ENCODE measurements at regions not wholly inside any gene's neighbourhood (a gene's known extent, or its start where the extent isn't known, plus 50 kb on each side); places are given as distances from the start of the nearest gene placed in this dataset.

DNA sequence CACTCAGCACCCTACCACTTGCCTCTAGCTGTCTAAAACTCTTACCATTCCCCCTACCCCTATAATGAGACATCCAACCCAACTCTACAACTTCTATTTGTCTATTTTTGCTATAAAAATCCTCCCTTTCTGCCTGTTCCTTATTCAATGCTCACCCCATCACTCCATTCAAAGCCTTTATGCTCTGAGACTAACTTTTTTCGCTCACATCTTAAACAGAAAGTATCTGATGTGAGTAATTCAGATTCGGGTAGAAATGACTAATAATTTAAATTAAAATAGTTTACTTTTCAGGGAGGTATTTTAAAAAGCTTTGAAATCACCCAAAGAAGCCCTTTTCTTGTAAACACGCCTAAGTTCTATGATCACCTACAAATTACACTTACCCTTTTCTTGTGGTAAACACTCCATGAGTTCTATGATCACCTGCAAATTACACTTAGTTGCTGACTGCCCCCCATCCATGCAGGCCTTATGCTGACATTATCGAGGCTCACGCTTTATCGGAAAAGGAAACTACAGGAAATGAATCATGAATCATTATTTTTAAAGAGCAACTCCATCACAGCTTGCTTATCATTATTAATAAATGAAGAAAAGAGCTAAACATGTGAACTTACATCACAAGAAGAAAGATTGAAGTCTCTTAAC lies 168.7 kb upstream of the PPP1R2C start:
- DNase-seq: no peak

DNA sequence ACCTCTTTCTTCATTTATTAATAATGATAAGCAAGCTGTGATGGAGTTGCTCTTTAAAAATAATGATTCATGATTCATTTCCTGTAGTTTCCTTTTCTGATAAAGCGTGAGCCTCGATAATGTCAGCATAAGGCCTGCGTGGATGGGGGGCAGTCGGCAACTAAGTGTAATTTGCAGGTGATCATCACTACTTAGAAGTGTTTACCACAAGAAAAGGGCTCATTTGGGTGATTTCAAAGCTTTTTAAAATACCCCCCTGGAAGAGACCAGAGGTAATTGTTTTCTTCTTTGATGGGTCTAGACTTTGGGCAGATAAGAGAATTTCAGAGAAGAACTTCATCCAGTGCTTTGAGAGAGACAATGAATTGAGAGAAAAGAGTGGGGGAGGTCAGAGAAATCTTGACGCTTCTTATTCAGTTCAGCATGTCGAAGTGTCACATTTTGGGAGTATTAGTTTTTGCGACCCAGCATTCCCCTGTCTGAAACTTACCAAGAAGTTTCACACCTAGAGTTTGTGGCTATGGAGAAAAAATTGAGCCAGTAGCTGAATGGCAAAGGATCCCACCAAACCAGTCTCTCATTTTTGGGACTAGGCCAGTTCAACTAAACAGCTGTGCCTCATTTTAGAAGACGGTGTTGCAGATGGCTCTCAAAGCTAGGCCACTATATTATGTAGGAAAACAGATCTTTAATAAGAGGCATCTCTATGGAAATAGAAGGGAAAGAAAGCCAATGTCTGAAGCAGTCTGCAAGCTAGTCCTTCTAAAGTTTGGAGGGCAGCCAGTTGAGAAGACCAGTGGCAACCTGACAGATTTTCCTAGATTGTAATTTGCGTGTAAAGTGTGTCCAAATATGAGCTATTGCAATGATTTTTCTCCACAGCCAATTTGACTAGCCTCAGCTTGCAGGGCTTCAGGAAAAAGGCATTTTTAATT lies 171.0 kb upstream of the PPP1R2C start:
- peak; percentile 35 for DNase-seq

DNA sequence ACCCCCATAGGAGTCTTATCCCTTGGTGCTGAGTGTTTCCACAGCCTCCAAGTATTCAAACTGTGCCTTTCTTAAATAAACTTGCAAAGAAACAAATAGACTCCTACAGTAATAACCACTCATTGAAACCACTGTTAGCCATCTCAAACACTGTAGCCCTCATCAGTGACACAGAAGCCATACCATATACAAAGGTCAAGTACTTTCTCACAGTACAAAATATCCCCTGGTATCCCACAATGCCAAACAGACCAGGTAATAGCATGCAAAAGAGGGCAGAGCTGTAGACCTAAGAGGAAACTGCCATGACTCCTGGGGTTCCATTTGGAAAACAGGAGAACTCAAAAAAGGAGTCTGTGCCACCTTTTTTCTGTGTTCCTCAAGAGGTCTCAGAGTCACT lies 173.8 kb upstream of the PPP1R2C start:
- DNase-seq: no peak

DNA sequence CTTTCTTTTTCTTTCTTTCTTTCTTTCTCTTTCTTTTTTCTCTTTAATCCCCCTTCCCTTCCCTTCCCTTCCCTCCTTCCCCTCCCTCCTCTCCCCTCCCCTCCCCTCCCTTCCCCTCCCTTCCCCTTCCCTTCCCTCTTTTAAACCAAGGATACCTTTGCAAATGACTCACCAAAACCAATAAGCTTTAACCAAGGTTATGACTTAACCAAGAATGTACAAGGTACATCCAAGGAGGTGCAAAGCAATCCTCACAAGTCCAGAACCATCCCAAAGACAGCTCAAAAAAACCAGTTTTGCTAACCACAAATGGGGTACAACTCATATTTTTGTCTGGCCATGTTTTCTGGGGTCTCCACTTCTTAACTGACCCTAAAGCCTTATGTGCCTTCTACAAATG lies 174.7 kb upstream of the PPP1R2C start:
- DNase-seq: no peak

DNA sequence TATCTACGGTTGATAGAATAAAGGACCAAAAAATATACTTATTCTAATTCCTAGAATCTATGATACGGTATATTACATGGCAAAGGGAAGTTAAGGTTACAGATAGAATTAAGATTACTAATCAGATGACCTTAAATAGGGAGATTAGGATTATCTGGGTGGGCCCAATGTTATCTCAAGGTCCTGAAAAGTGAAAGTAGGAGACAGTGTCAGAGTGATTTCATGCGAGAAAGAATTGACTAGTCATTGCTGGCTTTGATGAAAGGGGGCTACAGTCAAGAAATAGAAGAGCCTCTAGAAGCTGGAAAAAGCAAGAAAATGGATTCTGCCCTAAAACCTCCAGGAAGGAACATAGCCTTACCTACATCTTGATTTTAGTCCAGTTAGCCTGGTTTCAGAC lies 176.9 kb upstream of the PPP1R2C start:
- no peak for DNase-seq

DNA sequence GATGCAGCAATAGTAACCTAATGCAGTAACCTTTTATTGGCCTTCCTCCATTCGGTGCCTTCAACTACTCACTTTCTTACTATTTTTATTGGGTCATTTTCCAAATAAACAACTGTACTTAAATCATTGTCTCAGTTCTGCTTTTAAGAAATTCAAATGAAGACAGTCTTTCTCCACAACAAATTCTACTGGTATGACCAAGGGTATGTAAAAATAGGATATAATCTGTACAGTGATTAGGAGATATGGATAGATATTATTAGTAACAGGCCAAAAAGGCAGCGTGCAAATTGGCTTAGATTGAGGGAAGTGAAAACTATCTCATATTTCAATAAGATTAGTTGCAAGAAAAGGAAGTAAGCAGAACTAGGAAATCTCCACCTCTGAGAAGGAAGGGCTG lies 177.4 kb upstream of the PPP1R2C start:
- no peak for DNase-seq

DNA sequence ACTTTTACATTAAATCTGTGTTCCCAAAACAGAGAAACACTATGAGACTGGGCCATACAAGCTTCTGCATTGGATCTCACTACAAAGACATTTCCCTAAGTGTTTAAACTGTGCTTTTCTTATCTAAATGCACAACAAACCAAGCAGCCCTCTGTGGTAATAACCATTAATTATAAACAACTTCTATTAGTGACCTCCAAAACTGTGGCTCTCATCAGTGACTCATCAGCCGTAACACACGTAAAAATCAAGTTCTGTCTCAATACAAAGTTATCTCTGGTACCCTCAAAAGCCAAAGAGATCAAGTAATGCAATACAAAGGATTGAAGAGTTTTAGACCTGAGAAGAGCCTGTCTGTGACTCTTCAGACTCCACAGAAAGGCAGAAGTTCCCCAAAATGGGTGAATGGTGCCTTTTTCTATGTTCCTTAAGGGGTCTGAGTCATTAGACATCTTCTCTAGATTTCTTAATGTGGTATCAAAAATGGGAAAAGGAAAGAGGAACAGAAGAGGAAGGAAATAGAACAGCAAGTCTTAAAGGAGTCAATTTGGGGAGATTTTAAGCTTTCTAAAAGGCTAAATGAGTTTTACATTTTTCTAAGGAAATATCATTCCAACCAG lies 189.8 kb upstream of the PPP1R2C start:
- no peak for DNase-seq

DNA sequence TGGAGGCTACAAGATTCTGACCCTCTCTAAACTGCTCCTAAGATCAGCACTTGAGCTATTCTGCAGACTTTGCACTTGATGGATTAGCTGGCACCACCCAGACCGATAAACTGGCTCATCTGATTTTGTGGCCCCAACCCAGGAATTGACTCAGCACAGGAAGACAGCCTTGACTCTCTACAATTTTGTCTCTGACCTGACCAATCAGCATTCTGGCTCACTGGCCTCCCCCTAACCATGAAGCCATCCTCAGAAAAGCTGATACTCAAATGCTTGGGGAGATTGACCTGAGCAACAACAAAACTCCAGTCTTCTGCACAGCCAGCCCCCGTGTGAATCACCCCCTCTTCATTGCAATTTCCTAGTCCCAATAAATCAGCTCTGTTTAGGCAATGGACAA lies 195.4 kb upstream of the PPP1R2C start:
- no peak for DNase-seq

DNA sequence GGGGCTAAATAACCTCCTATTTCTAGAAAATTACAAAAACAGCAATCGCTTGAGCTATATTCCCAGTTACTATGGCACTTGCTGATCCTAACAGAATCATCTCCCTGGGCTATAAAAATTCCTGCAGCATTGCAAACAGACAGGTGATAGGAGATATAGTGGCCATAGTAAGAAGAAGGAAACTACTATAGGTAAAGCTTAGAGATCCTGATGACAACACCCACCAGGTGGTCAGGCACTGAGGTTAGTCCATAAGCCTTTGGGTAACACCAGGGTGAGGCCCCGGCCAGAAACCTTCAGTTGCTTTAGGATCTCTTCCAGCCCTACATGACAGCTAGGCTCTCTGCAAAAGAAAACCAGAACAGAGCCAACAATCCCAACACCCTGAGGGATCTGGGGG lies 197.9 kb upstream of the PPP1R2C start:
- DNase-seq: no peak

DNA sequence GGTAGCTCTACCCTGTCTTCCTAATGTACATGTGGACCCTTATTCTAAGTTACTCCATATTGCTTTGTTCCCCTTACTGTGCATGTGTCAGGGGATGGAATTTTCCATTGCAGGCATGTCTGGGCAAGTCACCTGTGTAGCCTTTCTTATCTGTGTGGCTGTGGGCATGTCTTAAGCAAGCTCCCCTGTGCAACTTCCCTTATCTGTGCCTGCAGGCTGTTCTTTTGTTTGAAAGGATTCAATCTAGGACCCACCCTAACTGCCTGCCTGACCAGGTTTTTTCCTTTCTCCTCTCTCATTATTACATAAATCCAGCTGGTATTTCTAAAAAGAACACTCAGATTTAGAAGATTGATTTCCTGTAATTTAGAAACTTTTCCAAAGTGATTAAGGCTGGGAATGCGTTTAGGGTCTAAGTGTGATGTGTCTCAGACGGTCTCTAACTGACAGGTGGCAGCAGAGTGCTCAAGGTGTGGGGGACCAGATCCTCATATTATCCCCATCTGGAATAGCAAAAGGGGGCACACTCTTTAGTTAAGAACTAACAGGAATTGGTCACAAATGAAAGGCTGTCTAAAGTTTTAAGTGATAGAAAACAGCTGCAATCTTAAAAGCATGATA lies 198.9 kb upstream of the PPP1R2C start:
- no peak for DNase-seq

DNA sequence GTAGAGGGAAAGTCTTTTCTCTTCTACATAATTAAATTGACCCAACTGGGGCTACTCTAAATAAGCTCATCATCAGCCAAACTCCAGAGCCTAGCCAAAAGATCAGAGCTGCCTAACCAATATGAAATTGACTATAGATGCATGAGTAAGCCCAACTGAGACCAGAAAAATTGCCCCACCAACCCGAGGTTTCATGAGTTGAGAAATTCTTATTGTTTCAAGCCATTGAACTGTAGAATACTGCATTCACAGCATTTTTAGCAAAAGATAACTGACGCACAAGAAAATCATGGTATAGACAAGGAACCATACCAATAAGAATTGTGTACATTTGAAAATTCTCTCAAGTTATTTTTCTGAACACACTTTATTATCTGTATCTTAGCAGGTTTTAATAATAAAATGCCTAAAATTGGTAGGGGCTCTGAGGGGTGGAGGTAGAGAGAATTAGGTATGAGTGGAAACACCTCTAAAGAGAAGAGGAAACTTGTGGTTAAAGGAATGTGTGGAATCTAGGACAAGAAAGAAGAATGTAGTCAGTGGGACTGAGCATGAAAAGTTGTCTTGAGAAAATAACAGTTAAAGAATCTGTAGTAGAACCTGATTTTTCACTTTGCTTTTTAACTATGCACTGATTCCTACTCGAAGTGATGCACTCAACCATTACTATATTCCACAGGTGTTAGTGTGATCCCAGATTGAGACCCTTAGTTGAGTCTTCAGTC lies 200.9 kb upstream of the PPP1R2C start:
- DNase-seq: no peak

DNA sequence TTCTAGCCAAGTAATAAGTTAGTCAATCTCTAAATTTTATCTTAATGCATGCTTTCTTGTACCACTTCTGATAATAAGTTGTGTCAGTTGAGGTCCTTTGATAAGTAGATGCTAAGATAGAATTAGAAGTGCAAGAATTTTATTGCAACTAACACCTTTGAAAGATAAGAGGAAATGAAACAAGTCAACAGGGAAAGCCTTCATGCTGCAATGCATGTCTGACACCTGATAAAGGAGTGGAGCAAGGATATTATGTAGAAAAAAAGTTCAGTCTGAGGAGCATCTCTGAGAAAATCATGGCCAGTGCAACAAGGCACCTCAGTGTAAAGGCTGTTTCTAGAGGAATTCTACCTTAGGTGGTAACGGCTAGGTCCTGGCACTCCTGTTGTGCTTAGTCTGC lies 210.7 kb upstream of the PPP1R2C start:
- no peak for DNase-seq

DNA sequence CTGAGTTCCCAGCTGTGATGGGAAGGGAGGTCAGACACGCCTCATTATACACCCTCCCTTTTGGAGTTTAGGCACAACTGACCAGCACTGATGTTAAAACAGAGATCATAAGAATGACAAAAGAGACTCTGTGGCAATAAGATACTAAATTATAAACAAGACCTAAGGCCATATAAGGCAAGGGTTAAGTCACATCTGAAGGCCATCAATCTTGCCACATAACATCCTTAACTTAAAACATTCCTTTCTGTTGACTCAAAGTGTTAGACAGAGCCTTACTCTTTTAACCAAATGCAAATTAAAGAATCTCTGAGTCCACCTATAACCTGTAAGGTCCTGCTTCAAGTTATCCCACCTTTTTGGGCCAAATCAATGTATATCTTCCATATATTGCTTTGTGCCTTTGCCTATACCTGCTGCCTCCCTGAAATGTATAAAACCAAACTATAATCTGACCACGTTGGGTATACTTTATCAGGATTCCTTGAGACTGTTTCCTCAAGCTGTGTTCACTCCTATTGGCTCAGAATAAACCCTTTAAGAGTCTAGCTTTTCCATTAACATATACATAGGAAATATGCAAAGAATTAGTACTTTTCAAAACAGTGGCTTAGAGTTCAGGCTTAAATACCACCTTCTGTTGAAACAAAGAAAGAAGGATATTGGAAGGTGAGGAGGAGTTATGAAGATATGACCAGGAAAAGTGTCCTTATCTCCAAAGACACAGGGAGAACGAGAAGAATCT lies 214.4 kb upstream of the PPP1R2C start:
- DNase-seq: no peak

DNA sequence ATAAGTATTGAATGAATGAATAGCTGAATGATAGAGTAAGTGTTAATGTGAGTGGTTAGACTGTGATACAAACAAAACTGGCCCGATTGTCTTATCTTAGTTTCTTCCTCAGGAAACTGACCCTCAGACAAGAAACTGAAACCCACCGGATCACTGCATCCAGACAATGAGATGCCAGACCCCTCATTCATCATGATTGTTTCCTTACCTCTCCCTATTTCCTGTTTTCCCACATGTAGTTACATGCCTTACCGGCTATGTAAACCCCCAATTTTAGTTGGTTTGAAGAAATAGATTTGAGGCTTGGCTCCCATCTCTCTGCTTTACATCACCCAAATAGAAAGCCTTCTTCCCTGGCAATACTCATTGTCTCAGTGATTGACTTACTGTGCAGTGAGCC lies 218.9 kb upstream of the PPP1R2C start:
- no peak for DNase-seq

DNA sequence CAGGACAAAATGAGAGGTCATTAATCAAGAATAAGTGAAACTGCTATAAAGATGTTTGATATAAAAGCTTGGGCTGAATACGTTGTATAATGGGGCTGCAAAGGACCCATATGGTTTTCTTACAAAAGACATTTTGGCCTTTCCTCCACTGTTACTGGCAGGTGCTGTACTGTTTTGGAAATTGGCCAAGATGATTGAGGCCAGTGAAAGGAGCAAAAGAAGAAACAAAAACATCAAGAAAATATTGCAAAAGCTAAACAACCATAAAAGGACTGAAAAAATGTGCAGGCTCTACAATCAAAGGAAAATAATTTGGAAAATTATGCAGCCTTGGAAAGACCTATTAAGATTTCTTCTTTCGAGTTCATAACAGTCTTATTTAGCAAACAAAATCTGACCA lies 222.2 kb upstream of the PPP1R2C start:
- no peak for DNase-seq

DNA sequence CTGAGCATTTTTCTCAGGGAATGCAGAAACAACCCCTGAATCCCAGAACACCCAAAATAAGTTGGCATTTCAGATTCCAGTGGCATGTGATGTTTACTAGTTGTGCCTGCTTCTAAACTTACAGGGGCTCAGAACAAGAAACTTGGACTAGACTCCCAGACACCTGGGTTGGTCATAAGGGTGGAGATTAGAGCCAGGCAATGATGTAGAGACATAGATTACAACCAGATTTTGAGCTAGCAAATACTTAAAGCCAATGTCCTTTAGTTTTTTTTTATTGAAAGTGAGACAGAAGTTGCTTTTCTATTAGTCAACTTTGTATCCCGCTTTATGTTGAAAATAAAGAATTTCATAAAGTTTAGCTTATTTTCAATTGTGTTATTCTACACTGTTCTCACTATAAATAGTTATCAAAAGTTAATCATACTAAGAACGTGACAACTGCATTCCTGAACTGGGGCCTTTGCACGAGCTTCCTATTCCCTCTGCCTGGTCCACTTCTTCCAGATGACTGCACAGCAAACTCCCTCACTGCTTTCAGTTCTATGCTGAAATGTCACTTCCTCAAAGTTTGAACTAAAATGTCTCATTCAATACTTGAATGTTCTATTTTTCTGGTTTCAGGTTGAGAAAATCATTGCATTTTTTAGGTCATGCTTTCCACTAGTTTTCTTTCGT lies 224.7 kb upstream of the PPP1R2C start:
- DNase-seq: no peak

DNA sequence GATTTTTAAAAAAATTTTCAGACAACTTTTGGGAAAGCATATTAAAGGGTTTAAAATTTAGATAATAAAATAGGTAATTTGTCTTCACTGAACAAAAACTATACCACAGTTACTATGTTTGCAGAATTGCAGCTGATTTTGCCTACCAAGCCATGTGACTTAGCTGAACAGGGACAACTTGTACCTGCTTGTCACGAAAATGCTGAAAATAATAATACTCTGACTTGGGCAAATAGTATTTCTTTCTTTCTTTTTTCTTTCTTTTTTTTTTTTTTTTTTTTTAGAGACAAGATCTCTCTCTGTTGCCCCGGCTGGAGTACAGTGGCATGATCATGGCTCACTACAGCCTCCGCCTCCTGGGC lies 225.2 kb upstream of the PPP1R2C start:
- DNase-seq: no peak

DNA sequence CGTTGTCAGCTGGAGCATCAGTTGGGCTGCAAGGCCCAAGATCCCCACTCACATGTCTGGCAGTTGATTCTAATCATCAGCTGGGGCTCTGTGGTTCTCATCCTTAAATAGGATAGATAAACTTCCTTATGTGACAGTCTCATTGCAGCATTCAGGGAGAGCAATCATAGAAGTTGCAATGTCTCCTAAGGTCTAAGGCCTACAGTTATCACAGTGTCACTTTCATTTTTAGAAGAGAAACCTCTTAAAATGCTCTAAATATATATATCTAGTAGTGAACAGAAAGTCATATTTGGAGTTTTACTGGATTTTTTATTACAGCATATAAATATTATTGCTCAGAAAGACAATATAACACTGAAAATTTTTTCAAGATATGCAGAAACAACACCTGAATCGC lies 226.0 kb upstream of the PPP1R2C start:
- no peak for DNase-seq

DNA sequence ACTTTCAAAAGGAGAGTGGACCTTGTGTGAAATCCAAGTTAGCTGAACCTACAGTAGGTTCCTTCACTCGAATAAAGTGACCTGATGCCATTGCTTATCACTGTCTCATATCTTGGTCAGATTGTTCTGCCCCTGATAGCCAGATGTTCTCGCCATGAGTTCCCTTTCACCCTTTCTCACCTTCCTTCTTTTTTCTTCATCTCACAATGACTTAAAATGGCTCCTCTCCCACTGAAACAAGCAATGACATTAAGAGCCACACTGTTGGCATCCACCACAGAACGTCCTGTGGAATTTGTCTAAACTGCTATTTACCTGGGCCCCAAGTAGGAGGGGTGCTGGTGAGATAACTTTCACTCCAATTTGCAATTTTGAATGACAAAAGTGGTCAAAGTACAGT lies 227.6 kb upstream of the PPP1R2C start:
- no peak for DNase-seq

DNA sequence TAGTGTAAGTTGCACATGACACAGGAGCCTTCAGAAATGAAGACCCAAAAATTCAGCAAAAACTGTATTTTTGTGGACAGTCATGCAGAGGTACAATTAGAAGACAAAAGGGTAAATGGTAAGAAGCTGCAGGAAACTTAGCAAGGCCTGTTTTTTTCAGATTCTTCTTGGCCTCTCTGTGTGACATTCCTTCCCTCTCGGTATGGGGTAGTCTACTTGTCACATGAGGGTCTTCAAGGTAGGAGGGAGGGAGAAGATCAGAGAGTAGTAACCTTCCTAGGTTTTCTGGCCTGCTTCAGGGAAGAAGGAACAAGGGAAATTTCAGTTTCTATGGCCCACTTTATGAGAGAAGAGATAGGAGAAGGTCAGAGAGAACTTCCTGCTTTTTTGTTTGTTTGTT lies 230.4 kb upstream of the PPP1R2C start:
- no peak for DNase-seq

DNA sequence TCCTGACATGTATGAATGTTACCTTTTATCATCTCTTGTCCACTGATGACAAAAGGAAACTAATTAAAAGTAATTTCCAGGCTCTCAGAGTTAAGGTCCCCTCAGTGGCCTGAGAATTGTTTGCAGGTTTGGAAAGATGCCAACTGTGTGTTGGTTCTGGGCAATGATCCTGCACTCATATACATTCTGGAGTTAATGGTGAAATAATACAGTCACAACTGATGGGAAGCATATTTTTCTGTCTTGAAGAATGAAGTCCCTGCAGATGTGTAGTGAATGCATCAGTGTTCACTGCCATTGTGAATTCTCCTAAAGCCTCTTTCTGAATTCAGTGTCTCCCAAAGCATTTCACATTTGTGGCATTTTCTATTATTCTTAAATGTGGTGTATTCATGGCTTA lies 238.1 kb upstream of the PPP1R2C start:
- no peak for DNase-seq

DNA sequence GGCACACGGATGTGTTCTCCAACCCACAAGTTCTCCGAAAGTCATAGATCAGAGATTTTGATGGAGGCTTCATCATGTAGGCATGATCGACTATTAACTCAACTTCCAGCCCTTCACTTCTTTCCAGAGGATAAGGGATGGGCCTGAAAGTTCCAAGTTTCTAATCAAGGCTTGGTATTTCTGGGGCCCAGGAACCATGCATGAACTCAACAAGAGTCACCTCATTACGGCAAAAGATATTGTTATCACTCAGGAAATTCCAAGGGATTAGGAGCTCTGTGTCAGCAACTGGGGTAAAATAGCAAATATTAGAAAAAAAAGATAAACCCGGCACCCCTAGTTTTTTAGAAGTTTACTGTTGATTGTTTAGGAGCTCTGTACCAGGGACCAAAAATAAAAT lies 240.1 kb upstream of the PPP1R2C start:
- no peak for DNase-seq

Data from activated CD8-positive, alpha-beta memory T cell treated with anti-CD3 and anti-CD28 coated beads, Interleukin-2, amount 50 U/mL, for 4 hours (primary cell).